ENCODE measurements at regions not wholly inside any gene's neighbourhood (a gene's known extent, or its start where the extent isn't known, plus 50 kb on each side); places are given as distances from the start of the nearest gene placed in this dataset.
"Not testable (repeated sequence)": the region's sequence is repeated elsewhere in the genome, so short reads cannot be mapped to it uniquely, and the experiment has no call there.

- DNase-seq = no peak
These were observed 129.5 kb downstream of the UTP18 start for GRCh38 chr17:51389875-51390274.

GRCh38 chr17:51391982-51392654 lies 131.8 kb downstream of the UTP18 start:
- no peak for DNase-seq

- no peak for DNase-seq
These were observed 135.3 kb downstream of the UTP18 start for GRCh38 chr17:51395621-51396020.

- peak; percentile 45 for DNase-seq
These were observed 137.2 kb downstream of the UTP18 start for GRCh38 chr17:51397361-51398127.

GRCh38 chr17:51398128-51398525 lies 137.8 kb downstream of the UTP18 start:
- no peak for DNase-seq

GRCh38 chr17:51398687-51399086 lies 138.3 kb downstream of the UTP18 start:
- peak; percentile 48 for DNase-seq

GRCh38 chr17:51401279-51401678 lies 140.9 kb downstream of the UTP18 start:
- DNase-seq = peak; percentile 46

- no peak for DNase-seq
These were observed 142.6 kb downstream of the UTP18 start for GRCh38 chr17:51402899-51403298.

- no peak for DNase-seq
These were observed 147.2 kb downstream of the UTP18 start for GRCh38 chr17:51407576-51407975.

GRCh38 chr17:51419476-51419875 lies 159.1 kb downstream of the UTP18 start:
- peak; percentile 51 for DNase-seq

GRCh38 chr17:51421525-51421924 lies 161.2 kb downstream of the UTP18 start:
- no peak for DNase-seq

GRCh38 chr17:51422634-51423033 lies 162.3 kb downstream of the UTP18 start:
- DNase-seq = no peak

GRCh38 chr17:51423421-51424160 lies 163.2 kb downstream of the UTP18 start:
- peak; percentile 8 for DNase-seq

GRCh38 chr17:51425773-51426172 lies 165.4 kb downstream of the UTP18 start:
- DNase-seq = no peak

GRCh38 chr17:51427323-51427811 lies 167.0 kb downstream of the UTP18 start:
- peak; percentile 53 for DNase-seq

GRCh38 chr17:51427856-51428255 lies 167.5 kb downstream of the UTP18 start:
- DNase-seq = peak; percentile 53

- DNase-seq = no peak
These were observed 168.5 kb downstream of the UTP18 start for GRCh38 chr17:51428668-51429495.

- not testable (repeated sequence) for DNase-seq
These were observed 169.6 kb downstream of the UTP18 start for GRCh38 chr17:51429938-51430337.

- no peak for DNase-seq
These were observed 170.2 kb downstream of the UTP18 start for GRCh38 chr17:51430591-51430990.

GRCh38 chr17:51434434-51435170 lies 174.3 kb downstream of the UTP18 start:
- peak; percentile 58 for DNase-seq

GRCh38 chr17:51435171-51435552 lies 174.8 kb downstream of the UTP18 start:
- no peak for DNase-seq

- peak; percentile 95 for DNase-seq
These were observed 175.3 kb downstream of the UTP18 start for GRCh38 chr17:51435641-51436091.

Measured in NCI-H69 (cell line).